Forelimb muscle (tissue), 1 donor: ENCODE measurements at regions not wholly inside any gene's neighbourhood (a gene's known extent, or its start where the extent isn't known, plus 50 kb on each side); places are given as distances from the start of the nearest gene placed in this dataset.

Experiments
- DNase-seq: peaks from one replicate; pipeline ENCODE4 v3.0.0-alpha.2; 2013; ENCODE audit warnings: low read depth

DNA sequence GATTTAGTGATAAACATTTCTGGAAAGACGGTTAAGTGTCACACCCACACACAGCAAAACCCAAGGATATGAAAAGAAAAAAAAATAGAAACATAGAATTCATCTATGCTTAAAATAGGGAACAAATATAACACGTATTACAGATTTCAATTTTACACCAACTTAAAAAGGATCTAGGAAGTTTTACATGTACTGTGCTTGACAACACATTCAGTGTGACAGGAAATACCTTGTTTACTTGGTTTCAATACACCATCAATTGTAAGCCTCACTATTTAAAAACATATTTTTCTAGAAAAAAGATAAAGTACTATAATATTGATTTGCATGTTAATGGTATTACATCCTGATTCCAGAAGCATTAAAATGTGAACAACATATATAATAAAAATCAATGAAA, 77.0 kb upstream of the SPRY1 start:
- DNase-seq: no peak

DNA sequence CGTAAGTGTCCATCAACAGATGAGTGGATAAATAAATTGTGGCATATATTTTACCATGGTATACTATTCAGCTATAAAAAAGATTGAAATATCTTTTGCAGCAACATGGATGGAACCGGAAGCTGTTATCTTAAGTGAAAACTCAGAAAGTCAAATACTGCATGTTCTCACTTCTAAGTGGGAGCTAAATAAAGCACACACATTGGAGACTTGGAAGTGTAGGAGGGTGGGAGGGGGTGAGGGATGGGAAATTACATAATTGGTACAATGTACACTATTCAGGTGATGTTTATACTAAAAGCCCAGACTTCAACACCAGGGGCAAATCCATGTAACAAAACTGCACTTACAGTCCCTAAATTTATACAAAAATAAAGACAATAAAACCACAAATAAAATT, 72.6 kb upstream of the SPRY1 start:
- no peak for DNase-seq

DNA sequence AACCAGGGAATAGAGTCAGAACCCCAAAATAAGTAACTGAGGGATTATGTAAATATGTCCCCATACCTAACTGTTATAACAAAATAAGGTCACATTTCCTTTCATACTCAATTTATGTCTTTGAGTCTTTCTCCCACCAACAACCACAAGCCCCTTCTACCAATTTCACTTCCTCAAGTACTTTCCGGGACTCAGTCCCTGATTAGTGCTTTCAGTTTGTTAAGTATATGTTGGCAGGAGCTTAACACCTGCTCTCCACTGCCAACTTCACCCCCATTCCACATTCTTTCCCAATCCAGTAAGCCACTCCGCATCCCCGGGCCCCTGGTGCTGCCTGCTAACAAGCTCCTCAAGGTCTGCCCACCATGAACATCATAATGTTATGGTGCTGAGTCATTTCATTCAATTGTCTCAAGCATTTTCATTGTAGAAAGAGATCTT, 71.3 kb upstream of the SPRY1 start:
- no peak for DNase-seq

DNA sequence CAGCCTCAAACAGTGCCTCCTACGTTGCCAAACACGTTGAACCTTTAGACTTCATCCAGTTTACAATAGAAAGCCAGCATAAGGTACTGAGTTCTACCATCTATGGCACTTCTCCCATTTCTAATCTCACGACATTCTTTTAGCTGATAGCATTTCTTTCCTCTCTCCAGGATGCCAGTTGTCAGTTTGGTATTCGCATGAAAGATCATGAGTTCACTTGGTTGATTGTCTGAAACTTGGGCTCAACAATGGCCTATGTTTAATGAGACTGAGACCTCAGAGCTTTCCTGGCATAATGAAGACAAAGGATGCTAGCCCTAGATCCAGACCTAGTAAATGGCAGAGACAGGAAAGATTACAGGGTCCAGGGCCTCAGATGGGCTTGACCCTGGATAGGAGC, 69.2 kb upstream of the SPRY1 start:
- no peak for DNase-seq

DNA sequence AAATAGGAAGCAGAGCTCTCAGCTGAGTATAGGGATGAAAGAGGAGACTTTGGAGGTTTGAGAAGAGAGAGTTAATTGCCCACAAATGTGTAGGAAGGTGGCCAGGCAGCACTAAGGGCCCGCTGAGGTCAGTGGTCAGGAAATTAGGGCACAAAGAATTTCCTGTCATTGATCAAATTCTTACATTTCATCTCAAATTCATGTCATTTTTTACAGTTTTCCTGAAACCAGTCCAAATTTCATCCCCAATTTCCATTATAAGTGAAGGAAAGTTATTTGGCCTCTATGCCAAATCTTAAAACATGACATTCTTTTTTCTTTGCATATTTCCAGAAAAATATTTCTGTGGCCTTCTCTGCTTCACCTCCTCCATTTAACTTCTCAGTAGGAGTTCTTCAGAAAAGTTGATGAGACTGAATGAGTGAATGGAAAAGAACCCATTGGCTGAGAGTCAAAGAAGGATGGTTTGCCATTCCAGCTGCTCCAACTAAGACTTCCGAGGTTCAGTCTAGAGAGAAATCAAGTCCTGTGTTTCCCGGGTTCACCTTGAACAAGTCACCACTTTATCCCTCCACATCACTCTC, 68.7 kb upstream of the SPRY1 start:
- DNase-seq: no peak

DNA sequence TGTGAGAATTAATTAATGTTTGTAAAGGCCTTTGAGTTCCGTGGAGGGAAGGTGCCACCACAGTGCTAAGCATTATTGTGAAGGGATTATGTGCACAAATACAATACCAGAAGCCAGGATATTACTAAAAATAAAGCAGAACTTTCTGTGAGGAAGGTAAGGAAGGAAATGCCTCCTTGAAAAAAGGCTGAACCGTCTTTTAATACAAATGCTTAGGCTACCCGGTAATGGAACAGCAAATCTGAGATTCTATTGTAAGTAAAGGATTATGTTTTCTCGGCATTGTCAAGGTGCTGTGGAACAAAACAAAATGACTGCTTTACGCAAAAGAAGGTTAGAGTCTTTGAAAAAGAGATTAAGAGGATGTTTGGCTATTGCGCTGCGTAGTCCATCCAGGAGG, 57.9 kb upstream of the SPRY1 start:
- DNase-seq: no peak

DNA sequence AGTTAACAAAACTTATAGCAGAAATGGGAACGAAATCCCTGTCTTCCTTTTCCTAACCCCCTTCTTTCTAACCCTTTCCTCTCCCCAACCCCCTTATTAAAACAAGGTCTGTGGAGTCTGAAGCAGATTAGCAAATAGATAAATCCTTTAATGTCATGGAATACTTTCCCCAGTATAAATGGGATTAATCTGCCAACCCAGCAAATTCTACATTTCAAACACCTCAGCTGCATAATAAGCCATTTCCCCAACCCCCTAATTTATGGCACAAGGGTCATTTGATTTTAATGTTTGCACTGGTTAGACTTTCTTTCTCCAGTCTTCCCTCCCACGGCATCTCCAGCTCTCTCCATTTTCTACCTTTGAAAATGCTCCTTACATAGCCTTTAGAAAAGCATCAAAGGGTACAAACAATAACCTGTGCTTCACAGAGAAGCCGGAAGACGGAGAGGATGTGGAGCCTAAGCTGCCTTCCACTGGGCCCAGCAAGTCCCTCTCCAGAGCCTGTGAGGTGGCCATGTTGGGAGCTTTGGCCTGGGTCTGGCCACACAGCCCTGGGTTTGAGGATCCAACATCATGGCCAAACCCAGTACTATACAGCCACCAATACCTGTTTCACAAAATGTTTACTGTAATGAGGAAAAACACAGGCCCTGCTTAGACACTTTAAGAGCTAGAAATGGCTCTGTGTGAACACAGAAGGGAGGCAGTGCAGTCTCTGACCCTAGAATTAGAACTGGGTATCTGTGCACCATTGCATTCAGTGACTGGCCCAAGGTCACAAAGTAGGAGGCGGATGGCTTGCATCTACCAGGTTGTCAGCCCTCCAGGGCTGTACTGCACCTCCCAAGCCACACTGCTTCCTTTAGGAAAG, 56.9 kb upstream of the SPRY1 start:
- no peak for DNase-seq

DNA sequence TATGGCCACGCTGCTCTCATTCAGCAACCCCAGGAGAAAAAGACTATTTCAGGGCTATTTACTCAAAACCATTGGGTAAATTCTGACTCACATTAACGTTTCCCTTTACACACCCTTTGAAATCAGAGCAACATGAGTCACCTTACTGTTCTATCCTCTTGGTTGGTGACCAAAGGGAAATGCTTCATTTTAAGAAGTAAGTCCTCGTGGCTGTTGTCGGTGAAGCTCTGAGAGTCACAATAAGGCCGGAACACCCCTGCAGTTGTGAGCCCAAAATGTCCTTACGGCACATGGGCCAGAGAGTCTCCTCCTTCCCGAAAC, 56.3 kb upstream of the SPRY1 start:
- DNase-seq: no peak

DNA sequence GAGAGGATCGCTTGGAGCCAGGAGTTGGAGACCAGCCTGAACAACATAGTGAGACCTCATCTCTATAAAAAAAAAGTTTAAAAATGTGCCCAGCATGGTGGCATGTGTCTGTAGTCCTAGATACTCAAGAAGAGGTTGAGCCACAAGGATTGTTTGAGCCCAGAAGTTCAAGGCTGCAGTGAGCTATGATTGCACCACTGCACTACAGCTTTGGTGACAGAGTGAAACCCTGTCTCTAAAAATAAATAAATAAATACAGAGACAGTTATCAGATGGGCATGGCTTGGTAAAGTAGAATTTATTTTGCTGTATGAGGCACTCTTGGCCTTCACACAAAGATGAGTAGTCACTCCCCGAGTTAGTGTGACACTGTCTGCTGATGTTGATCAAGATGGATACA, 54.1 kb upstream of the SPRY1 start:
- no peak for DNase-seq

DNA sequence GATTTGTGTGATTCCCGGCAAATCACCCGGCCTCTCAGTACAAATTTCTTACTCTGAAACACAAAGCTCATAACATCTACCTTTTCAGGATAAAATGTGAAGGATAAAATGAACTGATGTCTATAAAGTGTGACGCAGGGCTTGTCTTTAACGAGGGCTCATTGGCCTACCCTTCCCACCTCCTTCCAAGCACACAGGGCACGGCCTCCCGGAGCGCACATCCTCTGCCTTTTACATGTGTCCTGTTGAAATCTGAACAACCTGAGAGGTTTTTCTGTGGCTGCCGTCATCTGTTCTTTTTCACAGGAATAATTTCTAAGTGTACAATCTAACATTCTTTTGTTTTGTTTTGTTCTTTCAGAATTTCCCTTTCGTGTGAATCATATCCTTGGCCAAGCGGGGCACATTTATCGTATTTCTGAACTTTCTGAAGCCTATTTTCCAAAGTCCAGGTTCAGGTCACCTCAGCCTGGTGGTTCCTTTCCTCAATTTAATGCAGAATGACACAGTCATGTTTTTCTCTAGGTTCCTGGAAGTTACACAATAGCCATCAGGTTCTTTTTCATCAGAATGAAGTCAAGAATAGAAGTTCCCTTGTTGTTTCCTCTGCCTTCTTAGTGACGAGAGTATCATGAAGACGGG, 53.1 kb upstream of the SPRY1 start:
- DNase-seq: no peak

DNA sequence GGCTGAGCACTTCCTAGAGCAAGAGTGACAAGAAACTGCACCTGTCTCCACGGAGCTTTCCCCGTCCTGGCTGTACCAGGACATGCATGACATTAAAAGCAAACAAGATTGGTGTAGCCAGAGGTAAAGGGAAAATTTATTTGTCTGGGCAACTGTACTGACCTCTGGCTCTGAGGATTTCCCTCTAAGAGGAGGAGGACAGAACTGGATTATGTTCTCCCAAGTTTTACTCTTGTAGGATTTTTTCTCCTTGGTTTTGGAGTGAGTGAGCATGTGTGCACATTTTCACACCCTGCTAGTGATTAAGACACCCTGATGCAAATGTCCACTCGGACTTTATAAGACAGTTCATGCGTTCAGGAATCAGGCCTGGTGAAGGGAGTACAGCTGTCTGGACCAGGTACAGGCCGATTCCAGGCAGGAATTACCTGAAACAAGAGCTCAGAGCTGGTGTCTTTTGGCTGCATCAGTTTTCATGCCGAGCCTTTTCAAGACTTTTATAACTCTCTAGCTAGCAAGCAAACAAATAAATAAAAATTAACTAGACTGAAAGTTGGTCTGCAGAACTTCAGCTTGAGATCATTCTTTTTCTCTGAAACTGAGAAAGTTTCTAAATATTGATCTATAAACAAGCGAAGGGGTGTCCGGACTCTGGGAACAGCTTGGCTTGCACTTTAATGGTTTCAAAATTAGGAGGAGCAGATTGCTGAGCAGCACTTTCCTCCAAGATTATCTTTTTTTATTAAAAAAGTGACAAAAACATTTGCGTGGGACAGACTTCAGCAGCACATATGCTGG, 51.3 kb upstream of the SPRY1 start:
- no peak for DNase-seq

DNA sequence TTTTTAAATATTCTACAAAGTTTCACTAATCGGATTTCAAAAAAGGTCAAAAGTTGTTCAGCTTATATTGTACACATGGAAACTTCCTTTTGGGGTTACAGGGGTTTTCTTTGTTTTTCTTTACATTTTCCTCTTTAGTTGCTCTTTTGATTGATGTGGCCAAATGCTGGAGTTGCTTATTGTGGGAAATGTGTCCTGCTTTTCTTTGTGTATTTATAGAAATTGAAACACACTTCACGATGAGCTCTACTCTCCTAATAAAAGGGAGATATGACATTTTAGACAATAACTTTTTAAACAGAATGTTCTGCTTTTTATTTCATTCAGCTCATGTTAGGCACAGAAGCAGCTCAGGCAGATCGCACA, 50.7 kb upstream of the SPRY1 start:
- DNase-seq: no peak

DNA sequence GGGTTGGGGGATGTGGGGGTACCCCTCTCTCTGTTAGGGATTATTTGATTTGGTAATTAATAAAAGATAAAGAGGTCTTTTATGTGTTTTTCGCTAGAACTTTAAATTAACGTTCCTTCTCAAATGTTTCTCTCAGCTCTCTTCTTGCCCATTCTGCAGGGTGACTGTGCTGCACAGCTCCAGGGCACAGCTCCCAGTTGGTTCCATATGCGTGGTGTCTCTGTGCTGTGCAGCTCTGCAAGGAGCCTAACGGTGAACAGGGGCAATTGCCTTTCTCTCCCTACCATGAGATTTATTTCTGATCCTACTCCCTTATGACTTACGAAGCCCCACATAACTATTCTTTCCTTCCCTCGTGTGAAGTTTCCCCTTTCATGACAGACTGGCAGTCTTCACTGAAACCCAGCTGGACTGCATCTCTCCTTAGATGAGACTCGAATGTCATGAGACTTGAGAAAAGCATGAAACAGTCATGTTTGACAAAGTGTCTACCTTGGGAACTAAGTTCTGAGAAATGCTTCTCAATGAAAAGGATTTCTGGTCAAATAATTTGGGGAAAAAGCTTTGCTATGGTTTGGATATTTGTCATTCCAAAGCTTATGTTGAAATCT, 50.2 kb upstream of the SPRY1 start:
- no peak for DNase-seq
